NCI-H524 (cell line): ENCODE measurements at regions not wholly inside any gene's neighbourhood (a gene's known extent, or its start where the extent isn't known, plus 50 kb on each side); places are given as distances from the start of the nearest gene placed in this dataset.

Experiments
- DNase-seq, 2 experiments: peaks; one replicate each; lab custom pipeline; 2025; lab: John Stamatoyannopoulos, UW

DNA sequence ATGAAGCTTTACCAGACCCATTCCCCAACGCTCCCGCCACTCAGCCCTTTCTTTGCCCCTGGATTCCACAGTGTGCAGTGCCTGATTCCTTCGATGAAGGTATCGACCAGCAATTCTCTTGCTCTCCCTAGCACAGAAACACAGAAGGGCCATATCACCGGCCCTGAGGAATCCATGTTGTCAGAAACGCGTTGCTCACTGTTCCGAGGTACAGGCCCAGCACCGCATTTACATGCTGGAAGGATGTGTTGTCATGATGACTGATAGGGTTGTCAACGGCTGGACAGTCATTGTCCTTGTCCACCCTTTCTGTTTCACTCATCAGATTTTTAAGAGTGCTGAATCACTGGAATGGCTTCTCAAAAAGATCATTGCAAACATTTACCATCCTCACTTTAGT is 57.2 kb upstream of the GPR6 start:
- DNase-seq = no peak

DNA sequence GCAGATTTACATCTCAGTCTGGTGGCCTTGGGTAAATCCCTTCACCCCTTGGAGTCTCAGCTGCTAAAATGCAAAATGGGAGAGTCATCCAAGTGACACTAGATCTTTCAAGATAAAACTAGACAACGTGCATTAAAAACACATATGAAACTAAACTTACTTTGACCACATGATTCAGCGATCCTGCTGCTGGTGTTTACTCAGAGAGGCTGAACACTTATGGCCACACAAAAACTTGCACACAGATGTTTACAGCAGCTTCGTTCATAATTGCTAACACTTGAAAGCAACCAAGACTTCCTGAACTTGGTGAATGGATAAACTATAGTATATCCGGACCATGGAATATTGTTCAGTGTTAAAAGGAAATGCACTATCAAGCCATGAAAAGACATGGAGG is 55.3 kb upstream of the GPR6 start:
- no peak for DNase-seq

DNA sequence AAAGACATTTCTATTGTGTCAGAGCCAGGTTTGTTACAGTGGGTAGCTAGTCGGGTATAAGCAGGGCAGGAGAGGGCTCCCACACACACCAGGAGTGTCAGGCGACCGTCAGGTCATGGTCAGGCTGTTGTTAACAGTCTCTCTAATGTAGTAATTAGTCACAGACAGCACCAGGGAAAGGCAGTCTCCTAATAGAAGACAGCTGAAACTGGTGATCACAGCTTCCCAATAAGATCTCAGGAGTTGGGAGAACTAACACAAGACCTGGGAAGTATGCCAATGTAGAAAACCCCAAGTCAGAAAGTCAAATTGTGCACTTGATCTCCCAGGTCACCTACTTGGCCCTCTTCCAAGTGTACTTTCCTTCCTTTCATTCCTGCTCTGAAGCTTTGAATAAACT is 53.0 kb upstream of the GPR6 start:
- no peak for DNase-seq

DNA sequence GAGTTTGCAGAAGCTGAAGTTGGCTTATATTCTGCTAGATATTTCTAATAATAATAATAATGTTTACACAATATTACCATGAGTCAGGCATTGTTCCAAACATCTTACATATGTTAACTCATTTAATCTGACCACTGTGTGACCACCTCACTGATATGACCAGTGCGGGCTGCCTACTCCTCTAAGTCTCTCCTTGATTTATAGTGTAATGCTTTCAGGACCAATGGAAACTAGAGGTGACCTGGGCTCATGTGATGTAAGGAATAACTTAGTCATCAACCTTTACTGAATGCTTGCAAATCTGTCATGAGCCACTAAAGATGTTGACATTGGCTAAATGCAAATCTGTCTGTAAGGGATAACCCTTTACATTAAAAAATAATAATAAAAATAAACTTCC is 51.1 kb upstream of the GPR6 start:
- no peak for DNase-seq
